ENCODE measurements at regions not wholly inside any gene's neighbourhood (a gene's known extent, or its start where the extent isn't known, plus 50 kb on each side); places are given as distances from the start of the nearest gene placed in this dataset.

DNA sequence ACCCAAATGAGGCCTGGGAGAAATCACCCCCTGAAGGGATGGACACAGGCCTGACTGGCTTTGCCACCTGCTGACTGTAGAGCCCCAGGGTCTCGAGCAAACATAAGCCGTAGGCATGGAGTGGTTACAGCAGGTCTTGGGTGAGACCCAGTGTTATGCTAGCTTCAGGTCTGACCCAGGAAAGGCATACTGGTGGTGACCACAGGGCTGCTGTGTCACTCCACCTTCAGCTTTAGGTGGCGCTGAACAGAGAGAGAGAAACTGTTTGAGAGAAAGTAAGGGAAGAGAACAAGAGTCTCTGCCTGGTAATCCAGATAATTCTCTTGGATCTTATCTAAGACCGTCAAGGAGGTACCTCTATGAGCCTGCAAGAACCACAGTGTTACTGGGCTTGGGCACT is 1544.2 kb upstream of the TMEFF2 start:
- no peak for TF ChIP-seq CTCF (IDR thresholded peaks at IDR 0.05; ENCODE audit: low read depth, low read length)
- TF ChIP-seq EZH2phosphoT487 (IDR thresholded peaks at IDR 0.05; ENCODE audit: low read depth), result no peak
